Activated CD8-positive, alpha-beta memory T cell treated with anti-CD3 and anti-CD28 coated beads for 36 hours (primary cell): ENCODE measurements at regions not wholly inside any gene's neighbourhood (a gene's known extent, or its start where the extent isn't known, plus 50 kb on each side); places are given as distances from the start of the nearest gene placed in this dataset.
"Not testable (repeated sequence)": the region's sequence is repeated elsewhere in the genome, so short reads cannot be mapped to it uniquely, and the experiment has no call there.

Source experiments
- CTCF ChIA-PET: fragments of 350-600 bp; sonication (Branson Sonifier 250); formaldehyde crosslinking; loops from one replicate; lab custom pipeline; 2021; ENCODE audit warnings: antibody characterized with exemption; lab: Charles Lee
- POLR2A ChIA-PET: fragments of 350-600 bp; sonication (Branson Sonifier 250); formaldehyde crosslinking; loops from one replicate; lab custom pipeline; 2021; ENCODE audit warnings: antibody characterized with exemption; lab: Charles Lee

- POLR2A ChIA-PET, CTCF ChIA-PET: not testable (repeated sequence)
Observed at GRCh38 chrY:17511984-17512383, 368.0 kb downstream of the CDY2B start.

GRCh38 chrY:17511476-17511875 is 368.5 kb downstream of the CDY2B start:
- POLR2A ChIA-PET, CTCF ChIA-PET: not testable (repeated sequence)

- CTCF ChIA-PET: not testable (repeated sequence)
Observed at GRCh38 chrY:17505834-17506233, 374.2 kb downstream of the CDY2B start.

GRCh38 chrY:17484763-17485162 is 395.3 kb downstream of the CDY2B start:
- POLR2A ChIA-PET, CTCF ChIA-PET: not testable (repeated sequence)

More at GRCh38 chrY:17505834-17506233, 374.2 kb downstream of the CDY2B start:
- POLR2A ChIA-PET: not testable (repeated sequence)

GRCh38 chrY:17484157-17484556 is 395.9 kb downstream of the CDY2B start:
- POLR2A ChIA-PET, CTCF ChIA-PET: not testable (repeated sequence)

- POLR2A ChIA-PET, CTCF ChIA-PET: not testable (repeated sequence)
Observed at GRCh38 chrY:17481389-17482022, 398.5 kb downstream of the CDY2B start.

- POLR2A ChIA-PET, CTCF ChIA-PET: not testable (repeated sequence)
Observed at GRCh38 chrY:17472068-17472467, 408.0 kb downstream of the CDY2B start.

GRCh38 chrY:17459753-17460152 is 420.3 kb downstream of the CDY2B start:
- CTCF ChIA-PET, POLR2A ChIA-PET: not testable (repeated sequence)

GRCh38 chrY:17430570-17431166 is 449.4 kb downstream of the CDY2B start:
- CTCF ChIA-PET: interaction anchor here (0.5 kb wide), 1 partner anchor 249 kb away, joined by 3 read pairs; no protein-coding TSS in a partner anchor
- POLR2A ChIA-PET: no interaction called here

GRCh38 chrY:17398336-17399072 is 481.5 kb downstream of the CDY2B start:
- CTCF ChIA-PET: no interaction called here
- POLR2A ChIA-PET: no interaction called here

- ChIA-PET CTCF (no interaction called here), POLR2A (no interaction called here)
Observed at GRCh38 chrY:17397659-17398058, 482.4 kb downstream of the CDY2B start.

- ChIA-PET POLR2A (no interaction called here), CTCF (no interaction called here)
Observed at GRCh38 chrY:17381431-17382070, 498.5 kb downstream of the CDY2B start.

GRCh38 chrY:17378326-17378725 is 501.7 kb downstream of the CDY2B start:
- CTCF ChIA-PET: no interaction called here
- POLR2A ChIA-PET: no interaction called here

GRCh38 chrY:17368413-17368812 is 511.6 kb downstream of the CDY2B start:
- POLR2A ChIA-PET: no interaction called here
- CTCF ChIA-PET: no interaction called here

- ChIA-PET POLR2A (no interaction called here), CTCF (no interaction called here)
Observed at GRCh38 chrY:17366400-17366799, 513.6 kb downstream of the CDY2B start.

- ChIA-PET CTCF (no interaction called here), POLR2A (no interaction called here)
Observed at GRCh38 chrY:17339028-17339427, 541.0 kb downstream of the CDY2B start.

- ChIA-PET POLR2A (no interaction called here), CTCF (no interaction called here)
Observed at GRCh38 chrY:17330733-17331132, 549.3 kb downstream of the CDY2B start.

- ChIA-PET POLR2A (no interaction called here), CTCF (no interaction called here)
Observed at GRCh38 chrY:17319916-17320315, 560.1 kb downstream of the CDY2B start.

GRCh38 chrY:17318631-17319030 is 561.4 kb downstream of the CDY2B start:
- ChIA-PET POLR2A (no interaction called here), CTCF (no interaction called here)

GRCh38 chrY:17277056-17277455 is 603.0 kb downstream of the CDY2B start:
- POLR2A ChIA-PET: no interaction called here
- CTCF ChIA-PET: no interaction called here
